H9 (cell line): ENCODE measurements at regions not wholly inside any gene's neighbourhood (a gene's known extent, or its start where the extent isn't known, plus 50 kb on each side); places are given as distances from the start of the nearest gene placed in this dataset.

Experiments used
- DNase-seq: peaks from one replicate; pipeline ENCODE4 v3.0.0-alpha.2; 2017
- H2AFZ ChIP-seq: one replicate; pipeline ENCODE4 v1.6.1; 2013; ENCODE audit warnings: mild to moderate bottlenecking, low read length, control low read depth, moderate library complexity
- H2AK5ac ChIP-seq: 2 replicates; pipeline ENCODE4 v1.6.1; 2013; ENCODE audit warnings: low read length, control low read depth, mixed read lengths; ENCODE audit not compliant: insufficient read length
- H2BK120ac ChIP-seq: one replicate; pipeline ENCODE4 v1.6.1; 2013; ENCODE audit warnings: low read depth, mild to moderate bottlenecking, low read length, control low read depth, inconsistent platforms; ENCODE audit not compliant: poor library complexity, severe bottlenecking
- H2BK12ac ChIP-seq: 2 replicates; pipeline ENCODE4 v1.6.1; 2013; ENCODE audit warnings: low read length, control low read depth, mixed read lengths, low read depth; ENCODE audit not compliant: insufficient read length
- H2BK15ac ChIP-seq: 2 replicates; pipeline ENCODE4 v1.6.1; 2013; ENCODE audit warnings: low read depth, low read length, control low read depth
- H2BK20ac ChIP-seq: one replicate; pipeline ENCODE4 v1.6.1; 2013; ENCODE audit warnings: low read depth, mild to moderate bottlenecking, low read length, control low read depth, inconsistent platforms; ENCODE audit not compliant: poor library complexity, severe bottlenecking
- H2BK5ac ChIP-seq: 2 replicates; pipeline ENCODE4 v1.6.1; 2013; ENCODE audit warnings: low read length, control low read depth, mixed read lengths; ENCODE audit not compliant: insufficient read length
- H3K14ac ChIP-seq: 2 replicates; pipeline ENCODE4 v1.6.1; 2013; ENCODE audit warnings: low read length, control low read depth; ENCODE audit not compliant: insufficient read depth
- H3K18ac ChIP-seq: 2 replicates; pipeline ENCODE4 v1.6.1; 2013; ENCODE audit warnings: low read depth, mild to moderate bottlenecking, mixed read lengths, low read length, control low read depth; ENCODE audit not compliant: insufficient read length
- H3K23ac ChIP-seq: 2 replicates; pipeline ENCODE4 v1.6.1; 2013; ENCODE audit warnings: low read length, control low read depth, mixed read lengths, low read depth; ENCODE audit not compliant: insufficient read length
- H3K23me2 ChIP-seq: 2 replicates; pipeline ENCODE4 v1.6.1; 2013; ENCODE audit warnings: low read depth, mild to moderate bottlenecking, mixed read lengths, low read length, control low read depth; ENCODE audit not compliant: insufficient read length, poor library complexity, severe bottlenecking
- H3K27ac ChIP-seq: 2 replicates; pipeline ENCODE4 v1.5.1; 2013; ENCODE audit warnings: low read length, control low read depth, mixed read lengths, low read depth; ENCODE audit not compliant: insufficient read length
- H3K27me3 ChIP-seq: 2 replicates; pipeline ENCODE4 v1.6.1; 2013; ENCODE audit warnings: low read length, control low read depth, inconsistent platforms; ENCODE audit not compliant: insufficient read depth
- H3K4ac ChIP-seq: 2 replicates; pipeline ENCODE4 v1.6.1; 2013; ENCODE audit warnings: low read depth, mild to moderate bottlenecking, control low read depth, inconsistent platforms, low read length, moderate library complexity
- H3K4me1 ChIP-seq: 2 replicates; pipeline ENCODE4 v1.6.1; 2013; ENCODE audit warnings: low read length, control low read depth, inconsistent platforms; ENCODE audit not compliant: insufficient read depth
- H3K4me2 ChIP-seq: 2 replicates; pipeline ENCODE4 v1.6.1; 2013; ENCODE audit warnings: low read length, control low read depth, mixed read lengths; ENCODE audit not compliant: insufficient read length, insufficient read depth
- H3K56ac ChIP-seq: 2 replicates; pipeline ENCODE4 v1.6.1; 2013; ENCODE audit warnings: low read depth, mild to moderate bottlenecking, mixed read lengths, low read length, control low read depth; ENCODE audit not compliant: insufficient read length
- H3K79me1 ChIP-seq: 2 replicates; pipeline ENCODE4 v1.6.1; 2013; ENCODE audit warnings: low read depth, mild to moderate bottlenecking, moderate library complexity, low read length, control low read depth, inconsistent platforms; ENCODE audit not compliant: insufficient read depth, poor library complexity, severe bottlenecking
- H3K79me2 ChIP-seq: 2 replicates; pipeline ENCODE4 v1.6.1; 2013; ENCODE audit warnings: low read length, control low read depth, inconsistent platforms; ENCODE audit not compliant: insufficient read depth
- H3K9ac ChIP-seq: 2 replicates; pipeline ENCODE4 v1.6.1; 2013; ENCODE audit warnings: low read length, control low read depth, mixed read lengths; ENCODE audit not compliant: insufficient read length; ENCODE audit errors: extremely low read depth
- H3K9me3 ChIP-seq: one replicate; pipeline ENCODE4 v1.6.1; 2013; ENCODE audit warnings: low read depth, low read length, inconsistent platforms; ENCODE audit not compliant: control insufficient read depth
- H3T11ph ChIP-seq: one replicate; pipeline ENCODE4 v1.6.1; 2013; ENCODE audit warnings: mild to moderate bottlenecking, low read length, control low read depth, inconsistent platforms
- H4K20me1 ChIP-seq: one replicate; pipeline ENCODE4 v1.6.1; 2013; ENCODE audit not compliant: control insufficient read depth, insufficient read length, insufficient read depth
- H4K5ac ChIP-seq: 2 replicates; pipeline ENCODE4 v1.6.1; 2013; ENCODE audit warnings: low read depth, mild to moderate bottlenecking, mixed read lengths, low read length, control low read depth; ENCODE audit not compliant: insufficient read length
- H4K8ac ChIP-seq: replicated peaks from 2 replicates; pipeline ENCODE4 v1.6.1; 2013; ENCODE audit warnings: low read length, control low read depth, mixed read lengths, low read depth; ENCODE audit not compliant: insufficient read length
- H4K91ac ChIP-seq: 2 replicates; pipeline ENCODE4 v1.6.1; 2013; ENCODE audit warnings: low read depth, mild to moderate bottlenecking, moderate library complexity, mixed read lengths, low read length, control low read depth; ENCODE audit not compliant: insufficient read length
- H3K27ac Mint-ChIP-seq, 3 experiments: 2 replicates in 2 of 3; 3 replicates in 1 of 3; pipeline ENCODE4 v1.8.0; 2020 to 2021; ENCODE audit warnings: mixed read lengths in 3 of 3, mild to moderate bottlenecking in 1 of 3, moderate library complexity in 1 of 3
- H3K27me3 Mint-ChIP-seq: 2 replicates; pipeline ENCODE4 v1.8.0; 2021; ENCODE audit warnings: low read depth, mild to moderate bottlenecking, moderate library complexity, mixed read lengths
- H3K36me3 Mint-ChIP-seq, 3 experiments: 2 replicates in 2 of 3; 3 replicates in 1 of 3; pipeline ENCODE4 v1.8.0; 2020 to 2021; ENCODE audit warnings: low read depth in 3 of 3, mixed read lengths in 3 of 3; ENCODE audit not compliant: insufficient read depth in 1 of 3
- H3K4me1 Mint-ChIP-seq, 2 experiments: 2 replicates each; pipeline ENCODE4 v1.8.0; 2020; ENCODE audit warnings: mixed read lengths in 2 of 2
- H3K4me3 Mint-ChIP-seq, 2 experiments: 2 replicates in 1 of 2; 3 replicates in 1 of 2; pipeline ENCODE4 v1.8.0; 2020 to 2021; ENCODE audit warnings: mild to moderate bottlenecking in 2 of 2, mixed read lengths in 2 of 2, moderate library complexity in 1 of 2
- H3K9me3 Mint-ChIP-seq, 2 experiments: 2 replicates in 1 of 2; 3 replicates in 1 of 2; pipeline ENCODE4 v1.8.0; 2020; ENCODE audit warnings: mild to moderate bottlenecking in 2 of 2, mixed read lengths in 2 of 2, moderate library complexity in 1 of 2
- WGBS: extraction: QIAGEN DNeasy Blood & Tissue Kit; methylation state at CpG from one replicate; pipeline ENCODE4 v1.1.7; 2013; ENCODE audit warnings: missing lambda C conversion rate, low lambda C conversion rate, mixed read lengths; ENCODE audit not compliant: insufficient read length; ENCODE audit errors: extremely low coverage; 5-methylcytosine and 5-hydroxymethylcytosine counted together
- TF ChIP-seq, protein P1 (sequence below): fragments of 200-600 bp; sonication (generic); conservative IDR thresholded peaks from 3 replicates; pipeline ENCODE4 v1.8.0; 2021; ENCODE audit warnings: antibody characterized with exemption, mild to moderate bottlenecking

DNA sequence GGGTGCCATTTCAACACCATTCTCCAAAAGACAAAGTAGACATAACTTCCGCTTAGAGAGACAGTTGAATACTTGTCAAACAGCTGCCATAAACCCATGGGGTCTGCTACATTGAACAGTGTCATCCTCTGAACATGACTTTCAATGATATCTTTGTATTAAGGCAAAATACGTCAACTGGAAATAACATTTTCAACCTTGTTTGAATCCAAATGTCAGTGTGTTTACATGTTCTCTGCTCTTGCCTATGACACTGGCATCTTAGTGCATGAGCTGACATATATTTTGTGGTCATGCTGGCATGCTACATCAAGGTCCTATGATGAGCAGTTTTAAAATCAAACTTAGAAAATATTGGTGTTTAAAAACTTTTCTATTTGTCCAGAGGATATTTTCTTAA is 1548.1 kb upstream of the LRRTM1 start:
- no peaks in the 10 kb centered on the region for H3K9me3 ChIP-seq
- no peak overlapping the region for H2AFZ ChIP-seq
- Mint-ChIP-seq H3K9me3 (no peaks in the 10 kb centered on the region; a peak in 1 of 5 replicates), H3K36me3 (no peaks in the 10 kb centered on the region), H3K27ac (no peak overlapping the region), H3K4me1 (no peaks in the 10 kb centered on the region), H3K4me3 (no peak overlapping the region), H3K27me3 (no peaks in the 10 kb centered on the region)
- H3K27me3 ChIP-seq, result no peaks in the 10 kb centered on the region
- no peak for DNase-seq
- no peak overlapping the region for H4K8ac ChIP-seq
- H3K23me2 ChIP-seq, result no peaks in the 10 kb centered on the region
- no peak overlapping the region for H3K18ac ChIP-seq
- H3K4me2 ChIP-seq, result no peak overlapping the region
- TF ChIP-seq, protein P1, sequence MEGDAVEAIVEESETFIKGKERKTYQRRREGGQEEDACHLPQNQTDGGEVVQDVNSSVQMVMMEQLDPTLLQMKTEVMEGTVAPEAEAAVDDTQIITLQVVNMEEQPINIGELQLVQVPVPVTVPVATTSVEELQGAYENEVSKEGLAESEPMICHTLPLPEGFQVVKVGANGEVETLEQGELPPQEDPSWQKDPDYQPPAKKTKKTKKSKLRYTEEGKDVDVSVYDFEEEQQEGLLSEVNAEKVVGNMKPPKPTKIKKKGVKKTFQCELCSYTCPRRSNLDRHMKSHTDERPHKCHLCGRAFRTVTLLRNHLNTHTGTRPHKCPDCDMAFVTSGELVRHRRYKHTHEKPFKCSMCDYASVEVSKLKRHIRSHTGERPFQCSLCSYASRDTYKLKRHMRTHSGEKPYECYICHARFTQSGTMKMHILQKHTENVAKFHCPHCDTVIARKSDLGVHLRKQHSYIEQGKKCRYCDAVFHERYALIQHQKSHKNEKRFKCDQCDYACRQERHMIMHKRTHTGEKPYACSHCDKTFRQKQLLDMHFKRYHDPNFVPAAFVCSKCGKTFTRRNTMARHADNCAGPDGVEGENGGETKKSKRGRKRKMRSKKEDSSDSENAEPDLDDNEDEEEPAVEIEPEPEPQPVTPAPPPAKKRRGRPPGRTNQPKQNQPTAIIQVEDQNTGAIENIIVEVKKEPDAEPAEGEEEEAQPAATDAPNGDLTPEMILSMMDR, result no peak
- no peak overlapping the region for H3K9ac ChIP-seq
- H3K27ac ChIP-seq, result no peak overlapping the region
- no peak overlapping the region for H3K14ac ChIP-seq
- H3K79me1 ChIP-seq, result no peaks in the 10 kb centered on the region
- no peak overlapping the region for H2BK120ac ChIP-seq
- H3T11ph ChIP-seq, result no peak overlapping the region
- H3K4me1 ChIP-seq, result no peaks in the 10 kb centered on the region
- H4K91ac ChIP-seq, result no peak overlapping the region
- no peak overlapping the region for H2AK5ac ChIP-seq
- H4K5ac ChIP-seq, result no peak overlapping the region
- H2BK20ac ChIP-seq, result no peak overlapping the region
- H3K23ac ChIP-seq, result no peak overlapping the region
- H4K20me1 ChIP-seq, result no peaks in the 10 kb centered on the region
- H3K56ac ChIP-seq, result no peak overlapping the region
- no peak overlapping the region for H2BK15ac ChIP-seq
- H3K4ac ChIP-seq, result no peak overlapping the region
- no CpG with 5 or more reads among the region's 2 CpGs for WGBS
- H2BK12ac ChIP-seq, result no peak overlapping the region
- H3K79me2 ChIP-seq, result no peaks in the 10 kb centered on the region
- H2BK5ac ChIP-seq, result no peak overlapping the region
